ENCODE measurements at regions not wholly inside any gene's neighbourhood (a gene's known extent, or its start where the extent isn't known, plus 50 kb on each side); places are given as distances from the start of the nearest gene placed in this dataset.

GRCh38 chr7:35550831-35551230 is 144.1 kb downstream of the HERPUD2 start:
- TF ChIP-seq CTCF (IDR thresholded peaks at IDR 0.05; ENCODE audit: borderline replicate concordance, insufficient read depth, low read depth, low read length): no peak
- no peak overlapping the region for H3K4me3 ChIP-seq (ENCODE audit: low read depth, low read length)

DNA sequence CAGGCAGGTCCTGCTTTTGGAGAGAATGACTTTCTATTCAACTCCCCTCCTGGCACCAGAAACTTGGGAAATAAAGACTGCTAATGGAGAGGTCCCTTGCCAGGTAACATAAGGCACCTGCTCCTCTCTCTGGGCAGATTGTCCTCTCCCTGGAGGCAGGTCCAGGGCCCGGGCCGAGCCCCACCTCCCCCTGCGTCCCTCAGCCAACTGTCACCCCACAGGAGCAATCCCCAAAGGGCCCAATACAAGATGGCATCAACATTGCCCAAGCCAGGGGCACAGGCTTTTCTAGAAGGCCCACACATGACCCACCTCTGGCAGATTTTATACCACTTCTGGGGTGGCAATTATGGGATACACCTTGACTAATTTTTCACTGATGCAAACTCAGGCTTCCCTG is 145.2 kb downstream of the HERPUD2 start:
- TF ChIP-seq CTCF (IDR thresholded peaks at IDR 0.05; ENCODE audit: borderline replicate concordance, insufficient read depth, low read depth, low read length): no peak
- H3K4me3 ChIP-seq (ENCODE audit: low read depth, low read length): no peak overlapping the region

GRCh38 chr7:35548291-35548690 is 146.6 kb downstream of the HERPUD2 start:
- H3K4me3 ChIP-seq (ENCODE audit: low read depth, low read length): no peak overlapping the region
- TF ChIP-seq CTCF (IDR thresholded peaks at IDR 0.05; ENCODE audit: borderline replicate concordance, insufficient read depth, low read depth, low read length): no peak

GRCh38 chr7:35546691-35547429 is 148.1 kb downstream of the HERPUD2 start:
- TF ChIP-seq CTCF (IDR thresholded peaks at IDR 0.05; ENCODE audit: borderline replicate concordance, insufficient read depth, low read depth, low read length): no peak
- H3K4me3 ChIP-seq (ENCODE audit: low read depth, low read length): no peak overlapping the region

DNA sequence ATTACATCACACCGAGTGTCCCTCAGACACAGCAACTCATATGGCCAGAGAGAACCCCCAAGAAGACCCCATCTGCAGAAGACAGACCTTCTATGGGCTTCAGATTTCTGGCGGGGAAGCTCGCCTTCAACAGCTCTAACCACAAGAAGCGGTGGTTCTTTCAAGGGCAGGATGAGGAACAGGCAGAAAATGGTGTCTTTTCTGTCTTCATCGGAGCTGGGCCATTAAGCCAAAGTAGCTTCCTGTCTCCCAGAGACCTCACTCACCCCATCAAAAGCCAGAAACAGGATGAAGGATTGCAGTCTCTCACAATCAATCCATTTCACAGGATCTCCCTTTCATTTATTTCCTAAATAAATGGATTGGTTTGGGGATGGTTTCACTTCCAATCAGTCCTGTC is 149.1 kb downstream of the HERPUD2 start:
- no peak for TF ChIP-seq CTCF (IDR thresholded peaks at IDR 0.05; ENCODE audit: borderline replicate concordance, insufficient read depth, low read depth, low read length)
- no peak overlapping the region for H3K4me3 ChIP-seq (ENCODE audit: low read depth, low read length)

- no peak for TF ChIP-seq CTCF (IDR thresholded peaks at IDR 0.05; ENCODE audit: borderline replicate concordance, insufficient read depth, low read depth, low read length)
- no peak overlapping the region for H3K4me3 ChIP-seq (ENCODE audit: low read depth, low read length)
These were observed 150.8 kb downstream of the HERPUD2 start for GRCh38 chr7:35544028-35544742.
